ENCODE measurements at regions not wholly inside any gene's neighbourhood (a gene's known extent, or its start where the extent isn't known, plus 50 kb on each side); places are given as distances from the start of the nearest gene placed in this dataset.
"Not testable (repeated sequence)": the region's sequence is repeated elsewhere in the genome, so short reads cannot be mapped to it uniquely, and the experiment has no call there.

DNA sequence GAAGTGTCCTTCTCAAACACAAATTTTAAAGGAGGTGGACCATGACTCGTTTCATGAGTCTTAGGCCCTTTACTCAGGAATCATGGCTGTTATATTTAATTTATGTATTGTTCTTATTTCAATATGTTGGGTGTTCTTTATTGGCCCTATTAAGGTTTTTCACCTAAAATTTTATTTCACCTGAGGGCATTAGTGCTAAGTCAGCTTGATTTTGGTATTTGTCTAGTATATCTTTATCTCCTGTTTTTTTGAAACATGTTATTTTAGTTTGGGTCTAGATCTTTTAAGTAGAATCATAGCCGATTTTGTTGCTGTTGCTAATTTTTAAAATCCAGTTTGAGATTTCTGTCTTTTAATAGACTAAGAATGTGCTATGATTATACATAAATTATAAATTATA lies 430.4 kb downstream of the RPS6KC1 start:
- DNase-seq: no peak

DNA sequence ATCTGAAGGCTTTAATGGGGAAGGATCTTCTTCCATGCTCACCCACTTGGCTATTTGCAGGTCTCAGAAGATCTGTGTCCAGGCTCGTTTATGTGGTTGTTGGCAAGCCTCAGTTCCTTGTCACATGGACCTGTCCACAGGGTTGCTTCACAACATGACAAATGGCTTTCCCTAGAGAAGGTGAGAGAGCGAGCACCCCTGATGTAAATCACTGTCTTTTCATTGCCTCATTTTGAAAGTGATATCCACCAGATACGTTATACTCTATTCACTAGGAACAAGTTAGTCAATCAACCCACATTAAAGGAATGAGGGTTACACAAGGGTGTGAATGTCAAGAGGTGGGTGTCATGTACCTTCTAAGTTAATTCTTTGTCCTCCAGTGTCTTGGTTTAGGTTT lies 433.3 kb downstream of the RPS6KC1 start:
- no peak for DNase-seq

DNA sequence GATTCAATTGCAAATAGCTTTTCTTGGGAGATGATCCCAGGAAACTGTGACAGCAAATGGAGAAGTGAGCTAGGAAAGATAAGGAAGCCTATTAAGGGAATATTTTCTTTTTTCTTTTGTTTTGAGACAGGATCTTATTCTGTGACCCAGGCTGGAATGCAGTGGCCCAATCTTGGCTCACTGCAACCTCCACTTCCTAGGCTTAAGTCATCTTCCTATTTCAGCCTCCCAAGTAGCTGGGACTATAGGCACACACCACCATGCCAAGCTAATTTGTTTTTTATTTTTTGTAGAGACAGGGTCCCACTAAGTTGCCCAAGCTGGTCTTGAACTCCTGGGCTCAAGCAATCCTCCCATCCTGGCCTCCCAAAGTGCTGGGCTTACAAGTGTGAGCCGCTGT lies 433.7 kb downstream of the RPS6KC1 start:
- DNase-seq: no peak

DNA sequence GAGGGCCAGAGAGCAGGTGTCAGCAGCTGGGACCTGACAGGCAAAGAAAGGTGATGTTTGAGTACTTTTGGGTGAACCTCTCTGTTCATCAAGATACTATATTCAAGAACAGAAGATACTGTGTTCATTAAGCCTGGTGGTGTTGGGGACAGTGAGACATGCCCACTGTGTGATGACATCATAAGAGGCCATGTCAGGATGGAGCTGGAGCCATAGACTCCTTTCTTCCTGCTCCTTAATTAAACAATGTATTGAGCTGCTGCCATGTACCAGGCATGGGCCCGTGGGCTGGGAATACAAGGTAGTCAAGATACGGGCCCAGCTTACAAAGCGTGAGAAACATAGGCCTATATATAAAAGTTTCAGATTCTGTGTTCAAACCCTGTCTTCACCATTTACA lies 435.4 kb downstream of the RPS6KC1 start:
- DNase-seq: no peak

DNA sequence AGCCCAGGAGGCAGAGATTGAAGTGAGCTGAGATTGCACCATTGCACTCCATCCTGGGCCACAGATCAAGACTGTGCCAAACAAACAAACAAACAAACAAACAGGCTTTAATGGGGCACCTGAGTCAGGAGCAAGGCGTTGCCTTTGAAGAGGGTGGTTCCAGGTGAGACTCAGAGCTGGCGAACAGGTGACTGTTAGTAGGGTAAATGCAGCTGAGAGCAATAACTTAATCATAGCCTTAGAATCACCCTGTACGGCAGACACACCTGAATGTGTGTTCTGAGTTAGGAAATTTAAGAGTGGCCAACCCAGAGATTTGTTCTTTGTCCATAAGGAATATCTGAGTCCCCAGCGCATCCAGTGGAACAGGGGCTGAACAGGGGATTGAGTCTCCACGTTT lies 440.4 kb downstream of the RPS6KC1 start:
- DNase-seq: no peak

DNA sequence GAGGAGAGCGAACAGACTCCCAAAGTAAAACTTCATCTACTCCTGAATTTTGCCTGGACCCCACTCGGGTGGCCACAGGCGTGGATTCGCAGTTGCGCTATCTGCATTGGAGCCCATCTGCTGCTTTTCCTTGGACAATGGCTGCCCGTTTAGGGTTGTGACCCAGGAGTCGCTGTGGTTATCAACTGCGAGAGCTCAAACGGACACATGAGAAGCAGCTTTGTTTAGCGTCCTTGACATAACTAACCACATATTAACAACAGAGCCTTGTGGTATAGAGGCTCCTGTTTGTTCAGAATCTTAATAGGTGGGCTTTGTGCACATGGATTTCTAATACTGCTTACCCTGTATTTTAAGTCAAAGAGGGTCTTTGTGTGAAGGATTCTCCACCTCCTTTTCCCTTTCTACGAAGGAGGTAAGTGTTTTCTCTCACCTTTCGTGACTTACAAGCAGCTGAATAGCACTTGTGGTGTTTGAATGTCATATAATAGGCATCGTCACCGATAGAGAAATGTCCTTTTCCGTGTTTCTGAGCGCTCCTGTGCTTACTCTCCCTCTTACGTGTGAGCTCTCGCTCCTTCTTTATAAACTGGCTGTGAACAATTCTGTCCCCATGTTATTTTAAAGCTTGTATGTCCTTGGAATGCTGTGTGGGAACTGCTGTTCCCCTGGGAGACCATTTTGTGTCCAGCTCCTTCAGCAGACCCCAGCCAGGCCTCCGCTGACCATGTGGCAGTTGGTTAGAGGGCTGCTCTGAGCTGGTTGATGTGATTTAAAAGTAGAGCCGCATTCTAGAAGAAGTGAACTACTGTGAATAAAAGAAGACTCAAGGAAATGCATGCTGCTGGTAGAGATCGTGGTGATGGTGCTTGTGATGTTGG lies 441.4 kb downstream of the RPS6KC1 start:
- no peak for DNase-seq

DNA sequence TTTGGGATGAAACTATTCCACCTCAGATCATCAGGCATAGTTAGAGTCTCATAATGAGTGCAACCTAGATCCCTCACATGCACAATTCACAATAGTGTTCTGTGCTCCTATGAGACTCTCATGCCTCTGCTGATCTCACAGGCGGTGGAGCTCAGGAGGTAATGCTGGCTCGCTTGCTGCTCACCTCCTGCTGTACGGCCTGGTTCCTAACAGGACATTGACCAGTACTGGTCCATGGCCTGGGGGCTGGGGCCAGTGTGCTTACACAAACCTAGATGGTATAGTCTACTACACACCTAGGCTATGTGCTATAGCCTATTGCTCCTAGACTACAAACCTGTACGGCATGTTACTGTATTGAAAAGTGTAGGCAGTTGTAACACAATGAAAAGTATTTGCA lies 448.4 kb downstream of the RPS6KC1 start:
- DNase-seq: no peak

DNA sequence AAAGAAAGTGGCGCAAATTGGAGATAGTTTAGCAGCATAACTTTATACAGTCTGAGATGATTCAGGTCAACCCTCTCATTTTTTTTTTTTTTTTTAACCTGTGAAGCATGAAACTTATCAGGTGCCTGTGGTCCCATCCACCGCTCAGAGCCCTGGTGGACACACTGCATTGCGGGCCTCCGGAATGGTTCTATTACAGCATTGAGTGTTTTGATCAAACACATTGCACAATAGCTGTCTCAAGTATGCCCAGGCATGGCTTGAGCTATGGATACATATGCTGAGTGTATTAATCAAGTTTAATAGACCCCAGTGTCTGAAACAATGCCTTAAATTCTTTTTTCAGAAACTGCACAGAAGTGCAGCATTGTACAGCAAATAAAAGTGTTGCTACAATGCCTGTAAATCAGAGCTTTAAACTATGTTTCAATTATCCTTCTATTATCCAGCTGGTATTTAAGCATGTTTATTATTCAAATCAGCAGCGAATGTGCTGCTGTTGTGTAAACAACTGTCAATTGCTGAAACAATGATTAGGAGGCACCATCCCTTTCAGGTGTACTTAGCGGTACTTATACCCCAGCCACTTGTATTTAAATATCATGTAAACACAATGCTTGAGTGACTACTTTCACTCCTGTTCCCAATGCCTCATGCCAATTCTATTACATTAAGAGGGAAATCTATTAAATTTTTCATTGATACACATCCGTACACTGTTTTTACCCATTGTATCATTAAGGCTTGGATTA lies 456.6 kb downstream of the RPS6KC1 start:
- DNase-seq: no peak

DNA sequence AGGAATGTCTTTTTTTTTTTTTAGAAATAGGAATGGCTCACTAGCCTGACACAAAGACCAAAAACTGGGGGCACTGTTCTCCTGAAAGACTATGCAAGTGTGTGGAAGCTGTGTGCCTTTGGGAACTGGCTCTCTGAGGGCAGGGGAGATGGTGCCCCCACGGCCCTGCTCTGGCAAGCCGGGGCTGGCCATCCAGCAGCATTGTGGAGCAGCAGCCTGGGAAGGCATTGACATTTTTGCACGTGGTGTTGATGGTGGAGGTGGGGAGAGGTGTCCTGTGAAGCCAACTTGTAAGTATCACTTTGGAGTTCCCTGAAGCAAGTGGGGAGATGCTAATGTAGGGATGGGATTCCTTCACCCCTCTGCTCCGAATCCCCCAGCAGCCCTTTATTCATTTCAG lies 460.1 kb downstream of the RPS6KC1 start:
- no peak for DNase-seq

DNA sequence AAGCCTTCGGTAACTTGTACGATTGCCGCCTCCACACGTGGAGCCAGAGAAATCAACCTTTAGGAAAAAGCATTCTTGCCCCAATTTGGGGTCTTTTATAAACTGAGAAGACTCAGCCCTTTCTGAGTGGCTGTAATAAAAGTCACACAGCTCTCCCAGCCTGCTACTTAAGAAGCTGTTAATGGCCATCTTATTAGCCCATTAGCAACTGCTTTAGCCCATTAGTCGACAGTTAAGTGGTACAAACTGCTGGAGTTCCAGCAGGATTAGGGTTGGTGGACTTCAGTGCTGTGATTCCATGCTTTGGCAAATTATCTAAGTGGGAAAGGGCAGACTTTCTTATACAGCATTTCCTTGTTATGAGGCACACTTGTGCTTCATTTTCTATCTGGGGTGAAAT lies 461.3 kb downstream of the RPS6KC1 start:
- DNase-seq: no peak

DNA sequence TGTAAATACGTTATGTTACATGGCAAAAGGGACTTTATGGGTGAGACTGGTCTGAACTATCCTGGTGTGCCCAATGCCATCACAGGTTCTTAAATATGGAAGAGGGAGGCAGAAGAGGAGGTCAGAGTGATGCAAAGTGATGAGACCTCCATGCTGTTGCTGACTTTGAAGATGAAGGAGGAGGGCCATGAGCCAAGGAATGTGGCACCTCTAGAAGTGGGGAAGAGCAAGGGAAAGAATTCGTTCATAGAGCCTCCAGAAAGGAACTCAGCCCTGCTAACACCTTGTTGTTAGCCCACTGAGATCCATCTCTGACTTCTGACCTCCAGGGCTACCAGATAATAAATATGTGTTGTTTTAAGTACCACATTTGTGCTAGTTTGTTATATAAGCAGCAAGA lies 462.0 kb downstream of the RPS6KC1 start:
- DNase-seq: no peak

DNA sequence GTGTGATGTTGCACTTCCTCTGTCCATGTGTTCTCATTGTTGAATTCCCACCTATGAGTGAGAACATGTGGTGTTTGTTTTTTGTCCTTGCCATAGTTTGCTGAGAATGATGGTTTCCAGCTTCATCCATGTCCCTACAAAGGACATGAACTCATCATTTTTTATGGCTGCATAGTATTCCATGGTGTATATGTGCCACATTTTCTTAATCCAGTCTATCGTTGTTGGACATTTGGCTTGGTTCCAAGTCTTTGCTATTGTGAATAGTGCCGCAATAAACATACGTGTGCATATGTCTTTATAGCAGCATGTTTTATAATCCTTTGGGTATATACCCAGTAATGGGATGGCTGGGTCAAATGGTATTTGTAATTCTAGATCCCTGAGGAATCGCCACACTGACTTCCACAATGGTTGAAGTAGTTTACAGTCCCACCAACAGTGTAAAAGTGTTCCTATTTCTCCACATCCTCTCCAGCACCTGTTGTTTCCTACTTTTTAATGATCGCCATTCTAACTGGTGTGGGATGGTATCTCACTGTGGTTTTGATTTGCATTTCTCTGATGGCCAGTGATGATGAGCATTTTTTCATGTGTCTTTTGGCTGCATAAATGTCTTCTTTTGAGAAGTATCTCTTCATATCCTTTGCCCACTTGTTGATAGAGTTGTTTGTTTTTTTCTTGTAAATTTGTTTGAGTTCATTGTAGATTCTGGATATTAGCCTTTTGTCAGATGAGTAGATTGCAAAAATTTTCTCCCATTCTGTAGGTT lies 463.6 kb downstream of the RPS6KC1 start:
- not testable (repeated sequence) for DNase-seq

DNA sequence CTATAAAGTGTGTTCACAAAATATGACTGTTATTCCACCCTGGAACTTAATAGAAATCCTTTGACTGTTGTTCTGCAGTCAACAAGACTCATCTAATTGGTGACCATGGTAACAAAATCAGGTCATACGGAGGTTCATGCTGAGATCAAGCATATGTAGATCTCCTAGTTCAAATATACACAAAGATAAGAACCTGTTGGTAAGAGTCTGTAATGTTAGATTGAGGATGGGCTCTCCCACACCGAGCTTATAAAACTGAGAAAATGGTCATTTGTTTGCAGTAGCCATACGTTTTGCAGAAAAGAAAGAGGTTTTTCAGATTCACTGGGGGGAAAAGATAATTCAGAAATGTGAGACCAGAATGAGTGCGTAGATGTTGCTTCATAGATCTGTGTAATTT lies 468.1 kb downstream of the RPS6KC1 start:
- no peak for DNase-seq

DNA sequence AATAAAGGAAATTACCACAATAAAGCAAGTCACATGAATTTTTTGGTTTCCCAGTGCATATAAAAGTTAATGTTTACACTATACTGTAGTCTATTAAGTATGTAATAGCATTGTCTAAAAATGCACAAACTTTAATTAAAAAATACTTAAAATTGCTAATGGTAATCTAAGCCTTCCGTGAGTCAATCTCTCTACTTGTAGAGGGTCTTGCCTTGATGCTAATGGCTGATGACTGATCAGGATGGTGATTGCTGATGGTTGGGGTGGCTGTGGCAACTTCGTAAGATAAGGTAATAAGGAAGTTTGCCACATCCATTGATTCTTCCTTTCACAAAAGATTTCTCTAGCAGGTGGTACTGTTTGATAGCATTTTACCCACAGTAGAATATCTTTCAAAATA lies 466.6 kb upstream of the PROX1 start:
- no peak for DNase-seq

DNA sequence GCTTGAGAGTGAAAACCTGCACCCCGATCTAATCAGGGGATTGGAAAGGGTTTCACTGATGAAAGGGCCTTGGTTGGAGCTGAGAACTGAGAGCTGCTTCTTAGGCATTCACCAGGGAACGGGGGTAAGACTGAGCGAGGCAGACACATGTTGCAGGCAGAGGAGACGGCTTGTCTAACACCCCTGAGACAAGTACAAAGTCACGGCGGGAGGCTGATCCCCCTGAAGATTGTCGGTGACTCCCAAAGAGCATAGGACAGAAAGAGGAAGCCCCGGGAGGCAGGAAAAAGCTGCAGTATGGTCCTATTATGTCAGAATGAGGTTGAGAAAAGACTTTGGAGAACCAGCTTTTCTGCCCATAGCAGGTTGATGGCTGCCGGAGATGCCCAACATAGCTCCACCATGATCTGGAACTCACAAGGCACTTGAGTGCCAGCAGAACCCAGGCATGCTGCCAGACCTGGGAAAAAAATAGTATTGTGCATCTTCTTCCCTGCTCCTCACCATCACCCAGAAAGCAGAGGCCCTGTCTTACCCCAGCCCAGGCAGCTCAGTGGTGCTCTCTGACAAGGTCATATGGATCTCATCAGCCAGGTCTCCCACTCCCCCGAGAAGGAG lies 463.9 kb upstream of the PROX1 start:
- DNase-seq: no peak

DNA sequence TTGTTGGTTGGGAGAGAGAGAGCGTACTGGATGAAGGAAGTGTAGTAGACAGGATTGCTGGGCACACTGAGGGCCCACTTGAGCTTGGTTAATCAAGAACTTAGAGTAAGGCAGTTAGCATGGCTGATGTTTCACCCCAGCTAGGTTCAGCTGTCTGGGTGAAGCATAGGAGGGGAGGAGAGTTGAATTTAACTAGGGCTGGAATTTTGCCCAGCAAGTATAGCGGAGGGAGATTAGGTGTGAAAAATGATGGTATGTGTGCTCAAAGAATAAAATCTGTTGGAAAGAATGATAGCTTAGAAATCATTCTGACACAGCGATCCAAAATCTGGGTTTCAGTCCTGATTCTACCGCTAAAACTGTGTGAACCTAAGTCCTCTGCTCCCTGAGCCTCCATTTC lies 461.5 kb upstream of the PROX1 start:
- DNase-seq: no peak

DNA sequence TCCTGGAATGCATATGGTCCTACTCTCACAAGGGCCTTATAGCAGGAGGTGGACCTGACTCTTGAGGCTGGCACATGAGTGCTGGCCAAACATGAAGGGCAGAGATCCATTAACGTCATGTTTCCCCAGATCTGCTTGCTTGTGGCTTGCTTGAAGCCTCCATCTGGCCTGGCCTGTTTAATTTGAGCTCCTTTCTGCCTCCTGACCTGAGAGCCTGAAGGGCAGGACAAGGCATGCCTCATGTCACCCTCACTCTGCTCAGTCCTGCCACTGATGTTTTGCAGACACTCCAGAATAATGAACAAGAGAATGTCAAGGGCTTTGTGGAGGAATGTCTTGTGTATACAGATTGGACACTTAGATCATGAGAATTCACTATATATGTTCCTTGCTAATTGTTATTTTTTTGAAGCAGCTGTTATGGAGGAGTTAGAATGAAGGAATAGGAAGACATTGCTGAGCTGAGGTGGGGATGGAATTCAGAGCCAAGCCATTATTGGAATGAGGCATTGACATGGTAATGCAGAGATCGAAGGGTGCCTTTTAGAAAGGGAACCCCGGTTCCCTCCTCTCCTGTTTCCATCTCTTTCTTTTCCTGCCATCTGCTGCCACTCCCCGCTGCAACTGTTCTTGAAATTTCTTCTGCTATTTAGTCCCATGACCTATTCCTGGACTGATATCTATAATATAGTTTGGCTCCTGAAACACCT lies 457.0 kb upstream of the PROX1 start:
- DNase-seq: no peak

DNA sequence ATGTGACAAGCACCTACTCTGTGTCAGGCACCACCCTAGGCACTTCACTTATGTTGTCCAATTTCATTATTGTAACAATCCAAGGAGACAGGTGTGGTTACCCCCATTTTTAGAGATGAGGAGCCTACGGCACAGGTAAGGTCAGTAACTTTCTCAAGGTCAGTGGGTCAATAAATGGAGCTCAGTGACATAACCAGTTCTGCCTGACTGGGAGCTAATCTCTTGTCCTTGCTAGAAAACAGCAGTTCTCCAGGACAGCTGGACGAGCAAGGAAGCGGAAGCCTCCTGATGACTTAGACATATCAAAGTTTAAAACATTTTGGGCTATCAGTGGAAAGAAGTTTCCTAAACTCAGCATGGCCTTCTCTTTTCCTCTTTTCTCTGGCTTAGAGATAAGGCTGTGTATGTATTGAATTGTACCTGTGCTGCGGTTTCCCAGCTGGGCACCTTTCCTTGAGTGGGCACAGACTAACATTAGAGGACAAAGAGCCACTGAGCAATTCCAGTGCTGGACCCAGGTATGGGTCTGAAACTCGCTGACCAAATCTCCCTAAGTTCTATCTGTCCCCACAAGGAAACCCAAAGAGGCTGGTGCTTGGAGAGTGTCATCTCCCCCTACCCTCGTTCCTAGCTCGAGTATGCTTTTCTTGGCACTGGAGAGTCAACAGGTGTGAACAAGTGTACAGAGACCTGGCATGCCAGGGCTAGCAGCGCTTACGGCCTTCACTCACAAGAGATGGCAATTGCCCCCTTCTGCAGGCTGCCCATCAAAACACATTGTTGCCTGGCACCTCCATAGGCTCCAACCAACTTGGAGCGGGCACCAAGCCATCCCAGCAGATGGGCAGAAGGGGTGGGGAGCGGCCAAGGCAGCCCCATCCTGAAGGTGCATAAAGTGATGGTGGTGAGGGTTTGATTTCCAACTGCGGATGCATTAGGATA lies 456.1 kb upstream of the PROX1 start:
- DNase-seq: no peak

DNA sequence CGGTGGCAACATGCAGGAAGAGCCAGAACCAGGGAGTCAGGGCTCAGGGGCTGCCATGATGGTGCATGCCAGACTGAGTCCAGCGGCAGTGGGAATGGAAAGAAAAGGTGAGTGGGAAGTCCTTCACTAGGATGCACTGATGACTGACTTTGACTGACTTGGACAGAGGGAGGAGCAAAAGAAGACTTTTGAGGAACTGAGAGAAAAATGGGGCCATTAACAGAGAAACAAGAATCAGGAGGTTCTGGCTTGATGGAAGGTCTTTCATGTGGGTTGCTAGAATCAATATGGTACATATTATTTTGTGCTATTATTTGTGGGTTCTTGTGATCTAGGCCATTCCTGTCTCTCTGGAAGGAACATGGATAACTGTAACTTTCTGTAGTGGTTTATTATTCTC lies 454.6 kb upstream of the PROX1 start:
- DNase-seq: no peak

DNA sequence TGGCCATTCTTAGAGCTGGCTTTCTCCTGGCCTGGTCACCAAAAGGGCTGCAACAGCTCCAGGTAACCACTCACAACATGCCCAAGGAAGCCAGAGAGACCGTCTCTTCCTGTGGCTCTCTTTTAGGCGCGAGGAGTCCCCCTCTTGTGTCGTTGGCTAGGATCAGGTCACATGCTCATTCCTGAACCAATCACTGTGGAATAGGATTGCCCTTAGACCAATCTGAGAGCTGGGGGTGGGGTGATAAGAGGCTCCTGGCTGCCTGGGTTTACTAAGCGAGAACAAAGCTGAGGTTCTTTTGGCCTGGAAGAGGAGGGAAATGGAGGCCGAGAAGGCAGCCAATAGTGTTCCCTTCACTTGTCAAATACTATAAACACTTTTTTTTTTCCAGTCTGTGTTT lies 452.1 kb upstream of the PROX1 start:
- DNase-seq: no peak

DNA sequence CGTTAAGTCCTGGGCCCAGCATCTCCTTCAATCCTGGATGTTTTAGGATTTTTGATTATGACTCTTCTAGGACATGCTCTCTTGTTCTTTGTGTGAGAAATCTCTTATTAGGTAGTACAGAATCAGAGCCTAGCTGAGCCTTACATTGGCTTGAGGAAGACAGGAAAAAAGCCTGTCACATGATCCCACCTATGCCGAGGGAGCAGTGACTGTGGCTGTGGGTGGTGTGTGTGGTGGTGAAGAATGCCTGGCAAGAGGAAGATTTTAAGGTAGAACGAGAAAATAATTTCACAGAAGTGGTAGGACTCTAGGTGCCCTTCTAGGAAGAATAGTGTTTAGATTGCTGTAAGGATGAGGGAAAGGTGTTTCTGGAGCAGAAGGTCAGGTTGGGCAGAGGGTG lies 449.5 kb upstream of the PROX1 start:
- no peak for DNase-seq
